HepG2 (cell line): ENCODE measurements at regions not wholly inside any gene's neighbourhood (a gene's known extent, or its start where the extent isn't known, plus 50 kb on each side); places are given as distances from the start of the nearest gene placed in this dataset.

Experiments
- ATAC-seq: fragments of 200-7000 bp; cut with Tn5 transposase; 3 replicates; pipeline ENCODE4 v1.9.1; 2020; ENCODE audit warnings: mild to moderate bottlenecking, moderate library complexity
- BruUV-seq: library from RNA; stranded (reverse); fragments of 400-500 nt; replicated peaks from 2 replicates; lab custom pipeline; 2021; lab: Mats Ljungman, UMichigan
- CTCF ChIA-PET: fragments of 300-600 bp; formaldehyde crosslinking; extraction: SDS; loops from one replicate; lab custom pipeline; 2021; ENCODE audit warnings: low total read pairs, inconsistent platforms, low intra/inter-chr PET ratio; lab: Yijun Ruan, JAX
- POLR2A ChIA-PET: fragments of 350-600 bp; sonication (Branson Sonifier 250); formaldehyde crosslinking; loops from one replicate; lab custom pipeline; 2020; ENCODE audit warnings: antibody characterized with exemption, inconsistent platforms; lab: Yijun Ruan, JAX
- DNase-seq: peaks from one replicate; pipeline ENCODE4 v3.0.0-alpha.2; 2015; ENCODE audit warnings: low spot score
- FAIRE-seq: peaks from 3 replicates; lab custom pipeline; 2011; peaks lifted over from hg19 to GRCh38; lab: Jason Lieb, UNC
- H2AFZ ChIP-seq: one replicate; pipeline ENCODE4 v1.6.1; 2011; ENCODE audit warnings: low read length, inconsistent platforms
- H3K27ac ChIP-seq: fragments of 300-600 bp; 3 replicates; pipeline ENCODE4 v1.8.0; 2011; ENCODE audit warnings: mixed run types, mild to moderate bottlenecking, mixed read lengths, low read length, inconsistent platforms; ENCODE audit not compliant: insufficient read depth; ENCODE audit errors: extremely low read length
- H3K27me3 ChIP-seq, 2 experiments: fragments of 200-600 bp in 1 of 2; 2 replicates in 1 of 2; 3 replicates in 1 of 2; pipeline versions ENCODE4 v1.6.0 to v1.8.0; 2011; ENCODE audit warnings: low read length in 2 of 2, mild to moderate bottlenecking in 2 of 2, moderate library complexity in 2 of 2, inconsistent platforms in 1 of 2; ENCODE audit not compliant: insufficient read depth in 2 of 2, control insufficient read depth in 1 of 2
- H3K36me3 ChIP-seq, 2 experiments: fragments of 200-600 bp in 1 of 2; replicated peaks in 1 of 2; 2 replicates in 1 of 2; 3 replicates in 1 of 2; pipeline versions ENCODE4 v1.5.1 to v1.8.0; 2011; ENCODE audit warnings: low read length in 2 of 2, inconsistent platforms in 1 of 2; ENCODE audit not compliant: insufficient read depth in 2 of 2, control insufficient read depth in 1 of 2
- H3K4me1 ChIP-seq: 2 replicates; pipeline ENCODE4 v1.5.1; 2012; ENCODE audit warnings: low read length, inconsistent platforms; ENCODE audit not compliant: insufficient read depth
- H3K4me2 ChIP-seq: 2 replicates; pipeline ENCODE4 v1.6.0; 2011; ENCODE audit warnings: low read depth, low read length, inconsistent platforms
- H3K4me3 ChIP-seq, 3 experiments: fragments of 200-600 bp in 1 of 3; sonication (generic), shearing (Covaris generic) in 1 of 3; replicated peaks in 1 of 3; 2 replicates each; pipeline ENCODE4 v1.5.1; 2011 to 2016; ENCODE audit warnings: low read length in 3 of 3, inconsistent platforms in 2 of 3, low read depth in 2 of 3, mild to moderate bottlenecking in 2 of 3, control low read depth in 1 of 3, mixed read lengths in 1 of 3; ENCODE audit not compliant: insufficient read depth in 1 of 3
- H3K79me2 ChIP-seq: one replicate; pipeline ENCODE4 v1.6.1; 2011; ENCODE audit warnings: low read length, inconsistent platforms; ENCODE audit not compliant: insufficient read depth
- H3K9ac ChIP-seq: 2 replicates; pipeline ENCODE4 v1.6.0; 2011; ENCODE audit warnings: mild to moderate bottlenecking, low read depth, low read length, inconsistent platforms; ENCODE audit not compliant: insufficient read depth
- H3K9me3 ChIP-seq: 2 replicates; pipeline ENCODE4 v1.5.1; 2012; ENCODE audit warnings: mild to moderate bottlenecking, low read length
- H4K20me1 ChIP-seq: 2 replicates; pipeline ENCODE4 v1.6.0; 2011; ENCODE audit warnings: inconsistent platforms, mild to moderate bottlenecking, low read length, moderate library complexity; ENCODE audit not compliant: insufficient read depth
- EP300 ChIP-seq, 3 experiments: sonication (generic) in 1 of 3; formaldehyde crosslinking in 1 of 3; IDR thresholded peaks; 2 replicates each; pipeline versions ENCODE4 v1.5.1 to v1.6.1; 2011 to 2020; ENCODE audit warnings: low read depth in 2 of 3, low read length in 2 of 3, borderline replicate concordance in 1 of 3, improper control_type of control experiment in 1 of 3, mild to moderate bottlenecking in 1 of 3, missing genetic modification reagents in 1 of 3, moderate library complexity in 1 of 3
- NFATC3 ChIP-seq: sonication (generic); formaldehyde crosslinking; IDR thresholded peaks from 2 replicates; pipeline ENCODE4 v1.5.1; 2020; ENCODE audit warnings: mild to moderate bottlenecking, missing genetic modification reagents
- RFX1 ChIP-seq: fragments of 450-650 bp; IDR thresholded peaks from 2 replicates; pipeline ENCODE4 v1.6.1; 2017
- RFX3 ChIP-seq: IDR thresholded peaks from 2 replicates; pipeline ENCODE4 v1.6.1; 2016; ENCODE audit warnings: missing biosample characterization, missing genetic modification reagents
- SOX5 ChIP-seq: IDR thresholded peaks from 2 replicates; pipeline ENCODE4 v1.6.1; 2016; ENCODE audit warnings: borderline replicate concordance
- YY1 ChIP-seq: IDR thresholded peaks from 2 replicates; pipeline ENCODE4 v1.6.1; 2011; ENCODE audit warnings: low read length, low read depth, moderate library complexity, mild to moderate bottlenecking; ENCODE audit not compliant: insufficient read depth, insufficient replicate concordance
- ZNF263 ChIP-seq: sonication (generic); formaldehyde crosslinking; IDR thresholded peaks from 2 replicates; pipeline ENCODE4 v1.4.0; 2020; ENCODE audit warnings: missing genetic modification reagents
- ZNF552 ChIP-seq: sonication (generic); formaldehyde crosslinking; IDR thresholded peaks from 2 replicates; pipeline ENCODE4 v1.9.0; 2022; ENCODE audit warnings: missing genetic modification reagents, mild to moderate bottlenecking, borderline replicate concordance
- ZNF670 ChIP-seq: sonication (generic); formaldehyde crosslinking; IDR thresholded peaks from 2 replicates; pipeline ENCODE4 v1.8.0; 2022; ENCODE audit warnings: mild to moderate bottlenecking, missing genetic modification reagents, borderline replicate concordance
- ZNF678 ChIP-seq: sonication (generic); formaldehyde crosslinking; IDR thresholded peaks from 2 replicates; pipeline ENCODE4 v1.4.0; 2020; ENCODE audit warnings: mild to moderate bottlenecking, missing genetic modification reagents
- WGBS: methylation state at CpG from one replicate; pipeline ENCODE4 v1.1.6; 2017; ENCODE audit warnings: low lambda C conversion rate; 5-methylcytosine and 5-hydroxymethylcytosine counted together
- in situ Hi-C: cut with HindIII; loops from 2 replicates; pipeline ENCODE4 v1.10.0; 2017; ENCODE audit warnings: low pct_unique_long_range_greater_than_20kb; ENCODE audit not compliant: extremely low pct_ligation_motif_present
- intact Hi-C: fragments of 100-400 bp; cut with micrococcal nuclease; formaldehyde crosslinking; loops from one replicate; pipeline ENCODE4 v1.10.0; 2022; ENCODE audit not compliant: unreplicated experiment
- TF ChIP-seq, protein P1 (sequence below): sonication (generic); formaldehyde crosslinking; IDR thresholded peaks from 2 replicates; pipeline ENCODE4 v1.8.0; 2022; ENCODE audit warnings: missing genetic modification reagents, low read depth, mild to moderate bottlenecking, borderline replicate concordance
- TF ChIP-seq, protein P2 (sequence below): sonication (generic); formaldehyde crosslinking; IDR thresholded peaks from 2 replicates; pipeline ENCODE4 v1.4.0; 2020; ENCODE audit warnings: missing genetic modification reagents

DNA sequence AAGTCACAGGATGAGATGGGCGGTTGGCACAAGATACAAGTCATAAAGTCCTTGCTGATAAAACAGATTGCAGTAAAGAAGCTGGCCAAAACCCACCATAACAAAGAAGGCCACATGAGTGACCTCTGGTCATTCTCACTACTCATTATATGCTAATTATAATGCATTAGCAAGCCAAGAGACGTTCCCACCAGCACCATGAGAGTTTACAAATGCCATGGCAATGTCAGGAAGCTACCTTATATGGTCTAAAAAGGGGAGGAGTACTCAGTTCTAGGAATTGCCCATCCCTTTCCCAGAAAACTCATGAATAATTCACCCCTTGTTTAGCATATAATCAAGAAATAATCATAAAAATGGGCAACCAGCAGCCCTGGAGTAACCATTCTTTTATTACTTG, 74.9 kb upstream of the APP start:
- no peak for ATAC-seq
- in situ Hi-C loops (no loop called here), intact Hi-C loops (no loop called here)
- no peak for DNase-seq
- WGBS = 0% methylated on average over 2 of the region's 2 CpGs
- H3K4me3 ChIP-seq = no peak overlapping the region
- H3K79me2 ChIP-seq = no peaks in the 10 kb centered on the region
- no peaks in the 10 kb centered on the region for H4K20me1 ChIP-seq
- no peaks in the 10 kb centered on the region for H3K36me3 ChIP-seq
- ChIA-PET CTCF (no interaction called here), POLR2A (no interaction called here)
- no peak for TF ChIP-seq ZNF263
- TF ChIP-seq NFATC3 (CRISPR knock-in tag) = no peak
- no peak for TF ChIP-seq EP300 (IDR thresholded peaks at IDR 0.05; ENCODE audit: low read depth in 2 of 2, low read length in 2 of 2)
- no peak for TF ChIP-seq EP300 (CRISPR knock-in tag; IDR thresholded peaks at IDR 0.05; ENCODE audit: borderline replicate concordance)
- TF ChIP-seq ZNF552 (CRISPR knock-in tag) = no peak
- TF ChIP-seq, protein P1, sequence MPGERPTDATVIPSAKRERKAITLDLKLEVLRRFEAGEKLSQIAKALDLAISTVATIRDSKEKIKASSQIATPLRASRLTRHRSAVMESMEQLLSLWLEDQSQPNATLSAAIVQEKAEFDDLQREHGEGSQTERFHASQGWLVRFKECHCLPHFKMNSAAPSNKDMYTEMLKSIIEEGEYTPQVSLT (CRISPR knock-in tag) = no peak
- TF ChIP-seq ZNF678 (CRISPR knock-in tag) = no peak
- no peak for TF ChIP-seq RFX3 (CRISPR knock-in tag)
- TF ChIP-seq SOX5 (CRISPR knock-in tag) = no peak
- TF ChIP-seq YY1 = no peak
- no peak for TF ChIP-seq ZNF670
- TF ChIP-seq, protein P2, sequence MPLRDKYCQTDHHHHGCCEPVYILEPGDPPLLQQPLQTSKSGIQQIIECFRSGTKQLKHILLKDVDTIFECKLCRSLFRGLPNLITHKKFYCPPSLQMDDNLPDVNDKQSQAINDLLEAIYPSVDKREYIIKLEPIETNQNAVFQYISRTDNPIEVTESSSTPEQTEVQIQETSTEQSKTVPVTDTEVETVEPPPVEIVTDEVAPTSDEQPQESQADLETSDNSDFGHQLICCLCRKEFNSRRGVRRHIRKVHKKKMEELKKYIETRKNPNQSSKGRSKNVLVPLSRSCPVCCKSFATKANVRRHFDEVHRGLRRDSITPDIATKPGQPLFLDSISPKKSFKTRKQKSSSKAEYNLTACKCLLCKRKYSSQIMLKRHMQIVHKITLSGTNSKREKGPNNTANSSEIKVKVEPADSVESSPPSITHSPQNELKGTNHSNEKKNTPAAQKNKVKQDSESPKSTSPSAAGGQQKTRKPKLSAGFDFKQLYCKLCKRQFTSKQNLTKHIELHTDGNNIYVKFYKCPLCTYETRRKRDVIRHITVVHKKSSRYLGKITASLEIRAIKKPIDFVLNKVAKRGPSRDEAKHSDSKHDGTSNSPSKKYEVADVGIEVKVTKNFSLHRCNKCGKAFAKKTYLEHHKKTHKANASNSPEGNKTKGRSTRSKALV (CRISPR knock-in tag) = no peak
- TF ChIP-seq RFX1 = no peak
- no TSS peak for BruUV-seq
- no peaks in the 10 kb centered on the region for H3K27me3 ChIP-seq
- no peak for FAIRE-seq
- no peak overlapping the region for H3K9ac ChIP-seq
- no peak overlapping the region for H3K4me2 ChIP-seq
- no peaks in the 10 kb centered on the region for H3K4me1 ChIP-seq
- no peak overlapping the region for H3K27ac ChIP-seq
- H2AFZ ChIP-seq = no peak overlapping the region
- H3K9me3 ChIP-seq = peaks cover 31% of the 10 kb centered on the region
